Esophagus squamous epithelium (tissue), 5 donors: ENCODE measurements at regions not wholly inside any gene's neighbourhood (a gene's known extent, or its start where the extent isn't known, plus 50 kb on each side); places are given as distances from the start of the nearest gene placed in this dataset.
"Not testable (repeated sequence)": the region's sequence is repeated elsewhere in the genome, so short reads cannot be mapped to it uniquely, and the experiment has no call there.

ENCODE experiments used
- DNase-seq: peaks from one replicate; lab custom pipeline; 2025; lab: John Stamatoyannopoulos, UW
- H3K27ac ChIP-seq, 4 donors: fragments of 200-600 bp; sonication (generic); one replicate each; pipeline ENCODE4 v1.5.1; 2016 to 2019; ENCODE audit warnings: mild to moderate bottlenecking in 1 of 4
- H3K27me3 ChIP-seq, 4 donors: fragments of 200-600 bp; sonication (generic); 1 replicate in 3 of 4; 2 replicates in 1 of 4; pipeline versions ENCODE4 v1.5.1 to v1.6.0; 2017 to 2021; ENCODE audit warnings: antibody characterized with exemption in 1 of 4
- H3K36me3 ChIP-seq, 3 donors: fragments of 200-600 bp; sonication (generic); one replicate each; pipeline ENCODE4 v1.5.1; 2016 to 2019
- H3K4me1 ChIP-seq, 3 donors: fragments of 200-600 bp; sonication (generic); one replicate each; pipeline ENCODE4 v1.5.1; 2017 to 2019
- H3K4me3 ChIP-seq, 4 donors: fragments of 200-600 bp; sonication (generic); 1 replicate in 3 of 4; 2 replicates in 1 of 4; pipeline ENCODE4 v1.5.1; 2016 to 2019; ENCODE audit warnings: mild to moderate bottlenecking in 2 of 4, moderate library complexity in 1 of 4
- H3K9me3 ChIP-seq, 3 donors: fragments of 200-600 bp; sonication (generic); one replicate each; pipeline ENCODE4 v1.5.1; 2016 to 2019
- POLR2A ChIP-seq, 4 donors: fragments of 450-650 bp; IDR thresholded peaks; one replicate each; pipeline ENCODE4 v1.6.1; 2017; ENCODE audit warnings: antibody characterized with exemption in 4 of 4, mild to moderate bottlenecking in 4 of 4, moderate library complexity in 3 of 4
- WGBS, 2 donors: methylation state at CpG; one replicate each; pipeline ENCODE4 v1.1.5; 2018; 5-methylcytosine and 5-hydroxymethylcytosine counted together
- intact Hi-C: fragments of 100-400 bp; cut with DNase I; formaldehyde crosslinking; loops from one replicate; pipeline ENCODE4 v1.15.0; 2022
- TF ChIP-seq, protein P1 (sequence below), 6 experiments: fragments of 450-650 bp in 4 of 6; fragments of 200-600 bp in 2 of 6; sonication (generic) in 2 of 6; IDR thresholded peaks; one replicate each; pipeline ENCODE4 v1.5.1; 2016 to 2019; ENCODE audit warnings: antibody characterized with exemption in 6 of 6, mild to moderate bottlenecking in 4 of 6, moderate library complexity in 4 of 6
- donor health status: DM: yes; HTN: yes; CAD: no.

DNA sequence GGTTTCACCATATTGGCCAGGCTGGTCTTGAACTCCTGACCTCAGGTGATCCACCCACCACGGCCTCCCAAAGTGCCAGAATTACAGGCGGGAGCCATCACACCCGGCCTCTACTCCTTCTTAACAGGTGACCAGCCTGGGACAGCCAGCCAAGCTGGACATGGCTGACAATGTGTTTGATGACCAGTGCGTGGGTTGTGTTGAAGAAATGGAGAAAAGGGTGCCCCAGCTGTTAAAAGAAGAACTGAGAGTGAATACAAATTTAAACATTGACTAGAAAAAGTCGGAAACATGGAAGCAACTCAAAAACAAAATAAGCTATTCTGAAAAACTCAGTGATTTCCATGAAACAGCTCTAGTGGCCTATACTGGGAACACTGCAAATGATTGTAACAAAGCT, 86.5 kb upstream of the CLPB start:
- no peaks in the 10 kb centered on the region for H3K27me3 ChIP-seq
- 50 to 80% methylated on average over 1 to 3 of the region's 5 CpGs for WGBS, 2 donors
- H3K4me1 ChIP-seq = peaks cover 0 to 5% (median 5%) of the 10 kb centered on the region in 3 donors
- H3K36me3 ChIP-seq = no peaks in the 10 kb centered on the region
- DNase-seq = no peak
- H3K27ac ChIP-seq = no peak overlapping the region
- no peaks in the 10 kb centered on the region for H3K9me3 ChIP-seq
- TF ChIP-seq POLR2A (IDR thresholded peaks at IDR 0.05) = no peak
- TF ChIP-seq, protein P1, sequence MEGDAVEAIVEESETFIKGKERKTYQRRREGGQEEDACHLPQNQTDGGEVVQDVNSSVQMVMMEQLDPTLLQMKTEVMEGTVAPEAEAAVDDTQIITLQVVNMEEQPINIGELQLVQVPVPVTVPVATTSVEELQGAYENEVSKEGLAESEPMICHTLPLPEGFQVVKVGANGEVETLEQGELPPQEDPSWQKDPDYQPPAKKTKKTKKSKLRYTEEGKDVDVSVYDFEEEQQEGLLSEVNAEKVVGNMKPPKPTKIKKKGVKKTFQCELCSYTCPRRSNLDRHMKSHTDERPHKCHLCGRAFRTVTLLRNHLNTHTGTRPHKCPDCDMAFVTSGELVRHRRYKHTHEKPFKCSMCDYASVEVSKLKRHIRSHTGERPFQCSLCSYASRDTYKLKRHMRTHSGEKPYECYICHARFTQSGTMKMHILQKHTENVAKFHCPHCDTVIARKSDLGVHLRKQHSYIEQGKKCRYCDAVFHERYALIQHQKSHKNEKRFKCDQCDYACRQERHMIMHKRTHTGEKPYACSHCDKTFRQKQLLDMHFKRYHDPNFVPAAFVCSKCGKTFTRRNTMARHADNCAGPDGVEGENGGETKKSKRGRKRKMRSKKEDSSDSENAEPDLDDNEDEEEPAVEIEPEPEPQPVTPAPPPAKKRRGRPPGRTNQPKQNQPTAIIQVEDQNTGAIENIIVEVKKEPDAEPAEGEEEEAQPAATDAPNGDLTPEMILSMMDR (IDR thresholded peaks at IDR 0.05) = no peak
- intact Hi-C loops = no loop called here
- no peak overlapping the region for H3K4me3 ChIP-seq

- H3K4me1 ChIP-seq, intact Hi-C loops, DNase-seq, H3K9me3 ChIP-seq, H3K27me3 ChIP-seq, H3K4me3 ChIP-seq, H3K27ac ChIP-seq, H3K36me3 ChIP-seq: not testable (repeated sequence)
- WGBS, 2 donors = 62 to 89% methylated on average over 2 of the region's 2 CpGs
These were observed 85.6 kb upstream of the CLPB start for GRCh38 chr11:72519882-72520281.

DNA sequence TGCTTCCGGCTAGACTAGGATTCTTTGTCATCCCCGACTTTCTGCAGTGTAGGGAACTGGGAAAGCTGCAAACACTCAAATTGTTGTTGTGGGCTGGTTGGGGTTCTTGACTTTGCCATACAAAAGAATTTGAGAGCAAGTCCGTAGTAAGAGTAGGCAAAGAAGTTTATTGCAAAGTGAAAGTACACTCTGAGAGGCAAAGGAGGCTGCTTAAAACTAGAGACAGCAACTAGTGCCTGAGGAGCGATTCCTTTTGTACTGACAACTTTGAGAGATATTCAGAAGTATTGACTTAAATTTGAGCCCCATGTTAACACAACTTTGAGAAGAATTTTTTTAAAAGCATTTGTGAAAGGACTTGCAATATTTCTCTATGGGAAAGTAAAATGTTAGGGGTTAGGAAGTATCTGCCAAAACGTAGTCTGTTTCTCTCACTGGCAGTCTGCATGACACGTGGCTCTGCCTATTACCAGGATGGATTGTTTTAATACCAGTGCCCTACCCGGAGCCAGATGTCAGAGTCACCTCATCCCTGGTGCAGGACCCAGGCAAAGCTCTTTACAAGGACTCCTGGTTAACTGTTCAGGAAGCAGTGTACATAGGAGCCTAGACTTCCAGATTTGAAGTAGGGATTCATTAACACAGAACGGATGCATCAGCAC, 85.0 kb upstream of the CLPB start:
- Histone ChIP-seq H3K9me3 (no peaks in the 10 kb centered on the region), H3K36me3 (no peaks in the 10 kb centered on the region), H3K4me3 (peak overlapping the region in 3 of 4 donors; percentile 4 to 53 (median 26)), H3K27ac (no peak overlapping the region), H3K27me3 (no peaks in the 10 kb centered on the region), H3K4me1 (peaks cover 0 to 5% (median 5%) of the 10 kb centered on the region in 3 donors)
- no peak for DNase-seq
- 40 to 46% methylated on average over 8 of the region's 8 CpGs for WGBS, 2 donors
- TF ChIP-seq, protein P1 (IDR thresholded peaks at IDR 0.05) = no peak
- TF ChIP-seq POLR2A (IDR thresholded peaks at IDR 0.05) = no peak
- intact Hi-C loops = no loop called here

- DNase-seq = no peak
- peaks cover 0 to 5% (median 0%) of the 10 kb centered on the region in 3 donors for H3K4me1 ChIP-seq
- no peaks in the 10 kb centered on the region for H3K36me3 ChIP-seq
- no peaks in the 10 kb centered on the region for H3K27me3 ChIP-seq
- peaks cover 0 to 23% (median 10%) of the 10 kb centered on the region in 3 donors for H3K9me3 ChIP-seq
- TF ChIP-seq, protein P1 (IDR thresholded peaks at IDR 0.05) = no peak
- TF ChIP-seq POLR2A (IDR thresholded peaks at IDR 0.05) = no peak
- WGBS, 2 donors = 81 to 86% methylated on average over 3 of the region's 3 CpGs
- no peak overlapping the region for H3K4me3 ChIP-seq
- H3K27ac ChIP-seq = no peak overlapping the region
- intact Hi-C loops = no loop called here
These were observed 80.0 kb upstream of the CLPB start for GRCh38 chr11:72514331-72514730.

DNA sequence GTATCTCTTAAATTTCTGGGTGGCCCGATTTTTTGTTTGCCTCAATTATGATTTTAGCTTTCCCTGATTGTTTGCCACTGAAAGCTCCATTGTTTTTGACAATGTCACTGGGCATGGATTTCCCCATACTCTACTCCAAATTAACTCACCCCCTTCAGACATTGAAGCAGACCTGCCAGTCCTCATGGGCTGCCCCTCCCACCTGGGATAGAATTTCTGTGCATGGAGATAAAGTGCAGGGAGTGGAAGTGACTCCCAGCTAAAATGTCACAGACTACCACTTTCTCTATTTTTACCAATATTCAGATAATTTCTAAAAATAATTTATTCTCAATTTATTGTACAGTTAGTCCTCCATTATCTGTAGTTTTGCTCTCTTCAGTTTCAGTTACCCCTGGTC, 79.1 kb upstream of the CLPB start:
- intact Hi-C loops = no loop called here
- Histone ChIP-seq H3K27ac (no peak overlapping the region), H3K36me3 (no peaks in the 10 kb centered on the region), H3K4me1 (no peaks in the 10 kb centered on the region), H3K27me3 (no peaks in the 10 kb centered on the region), H3K4me3 (no peak overlapping the region), H3K9me3 (peaks cover 0 to 30% (median 10%) of the 10 kb centered on the region in 3 donors)
- DNase-seq = no peak
- WGBS, 2 donors = 88% methylated on average over 1 of the region's 1 CpG
- no peak for TF ChIP-seq POLR2A (IDR thresholded peaks at IDR 0.05)
- TF ChIP-seq, protein P1 (IDR thresholded peaks at IDR 0.05) = no peak
